ENCODE measurements at regions not wholly inside any gene's neighbourhood (a gene's known extent, or its start where the extent isn't known, plus 50 kb on each side); places are given as distances from the start of the nearest gene placed in this dataset.

GRCh38 chr12:24080465-24080864 lies 131.0 kb upstream of the SOX5 start:
- H3K27me3 ChIP-seq (ENCODE audit: control insufficient read depth, extremely low read depth, insufficient read depth, low read length) = peaks cover 4% of the 10 kb centered on the region
- H3K27ac ChIP-seq (ENCODE audit: control insufficient read depth, insufficient read depth, low read length) = no peak overlapping the region
- no peaks in the 10 kb centered on the region for H3K79me2 ChIP-seq (ENCODE audit: control insufficient read depth, insufficient read depth, low read length)
- no peak overlapping the region for H2AFZ ChIP-seq (ENCODE audit: control insufficient read depth, low read length)
- TF ChIP-seq EZH2 (IDR thresholded peaks at IDR 0.05; ENCODE audit: low read length) = no peak
- TF ChIP-seq CTCF (optimal IDR thresholded peaks at IDR 0.05 in 1 of 3, IDR thresholded peaks at IDR 0.05 in 1 of 3, conservative IDR thresholded peaks at IDR 0.05 in 1 of 3; ENCODE audit: extremely low read depth in 1 of 3, insufficient read depth in 2 of 3, low read length in 3 of 3) = no peak
- H3K4me1 ChIP-seq (ENCODE audit: control insufficient read depth, extremely low read depth, insufficient read depth, low read length) = no peaks in the 10 kb centered on the region
- no peak overlapping the region for H3K9ac ChIP-seq (ENCODE audit: control insufficient read depth, extremely low read depth, insufficient read depth, low read length)
- FAIRE-seq (no peak), DNase-seq (ENCODE audit: low read depth, low spot score) (no peak)
- no peaks in the 10 kb centered on the region for H3K36me3 ChIP-seq (ENCODE audit: control insufficient read depth in 2 of 2, extremely low read depth in 1 of 2, insufficient read depth in 2 of 2, low read length in 2 of 2)
- no peaks in the 10 kb centered on the region for H3K9me1 ChIP-seq (ENCODE audit: control insufficient read depth, extremely low read depth, insufficient read depth, low read length)
- H4K20me1 ChIP-seq (ENCODE audit: control insufficient read depth, extremely low read depth, insufficient read depth, low read length) = no peaks in the 10 kb centered on the region
- H3K9me3 ChIP-seq (ENCODE audit: control insufficient read depth, low read depth, low read length) = no peaks in the 10 kb centered on the region
- dilution Hi-C loops (cut with MboI; ENCODE audit: extremely low pct_ligation_motif_present, low sequenced_read_pairs) = no loop called here
- no peak overlapping the region for H3K4me2 ChIP-seq (ENCODE audit: control insufficient read depth, extremely low read depth, insufficient read depth, low read depth, low read length)
- H3K4me3 ChIP-seq (ENCODE audit: control insufficient read depth in 2 of 3, extremely low read depth in 1 of 3, insufficient read depth in 2 of 3, low read depth in 1 of 3, low read length in 3 of 3) = no peak overlapping the region

- dilution Hi-C loops (cut with MboI; ENCODE audit: extremely low pct_ligation_motif_present, low sequenced_read_pairs) = no loop called here
- H3K9me1 ChIP-seq (ENCODE audit: control insufficient read depth, extremely low read depth, insufficient read depth, low read length) = no peaks in the 10 kb centered on the region
- no peaks in the 10 kb centered on the region for H3K79me2 ChIP-seq (ENCODE audit: control insufficient read depth, insufficient read depth, low read length)
- no peak overlapping the region for H2AFZ ChIP-seq (ENCODE audit: control insufficient read depth, low read length)
- H4K20me1 ChIP-seq (ENCODE audit: control insufficient read depth, extremely low read depth, insufficient read depth, low read length) = no peaks in the 10 kb centered on the region
- no peaks in the 10 kb centered on the region for H3K9me3 ChIP-seq (ENCODE audit: control insufficient read depth, low read depth, low read length)
- no peak overlapping the region for H3K27ac ChIP-seq (ENCODE audit: control insufficient read depth, insufficient read depth, low read length)
- H3K36me3 ChIP-seq (ENCODE audit: control insufficient read depth in 2 of 2, extremely low read depth in 1 of 2, insufficient read depth in 2 of 2, low read length in 2 of 2) = no peaks in the 10 kb centered on the region
- no peak overlapping the region for H3K4me3 ChIP-seq (ENCODE audit: control insufficient read depth in 2 of 3, extremely low read depth in 1 of 3, insufficient read depth in 2 of 3, low read depth in 1 of 3, low read length in 3 of 3)
- no peak overlapping the region for H3K9ac ChIP-seq (ENCODE audit: control insufficient read depth, extremely low read depth, insufficient read depth, low read length)
- FAIRE-seq (no peak), DNase-seq (ENCODE audit: low read depth, low spot score) (no peak)
- no peaks in the 10 kb centered on the region for H3K4me1 ChIP-seq (ENCODE audit: control insufficient read depth, extremely low read depth, insufficient read depth, low read length)
- H3K27me3 ChIP-seq (ENCODE audit: control insufficient read depth, extremely low read depth, insufficient read depth, low read length) = peaks cover 4% of the 10 kb centered on the region
- no peak overlapping the region for H3K4me2 ChIP-seq (ENCODE audit: control insufficient read depth, extremely low read depth, insufficient read depth, low read depth, low read length)
- TF ChIP-seq CTCF (optimal IDR thresholded peaks at IDR 0.05 in 1 of 3, IDR thresholded peaks at IDR 0.05 in 1 of 3, conservative IDR thresholded peaks at IDR 0.05 in 1 of 3; ENCODE audit: extremely low read depth in 1 of 3, insufficient read depth in 2 of 3, low read length in 3 of 3) (no peak), EZH2 (IDR thresholded peaks at IDR 0.05; ENCODE audit: low read length) (no peak)
Observed at GRCh38 chr12:24079083-24079482, 129.6 kb upstream of the SOX5 start.

Measured in keratinocyte (primary cell).